Tibial artery (tissue), 4 donors: ENCODE measurements at regions not wholly inside any gene's neighbourhood (a gene's known extent, or its start where the extent isn't known, plus 50 kb on each side); places are given as distances from the start of the nearest gene placed in this dataset.

Experiments
- DNase-seq, 2 donors: peaks; one replicate each; pipeline ENCODE4 v3.0.0-alpha.2; 2019
- H3K27ac ChIP-seq, 2 donors: fragments of 200-600 bp; sonication (generic) in 1 of 2; 1 replicate in 1 of 2; 2 replicates in 1 of 2; pipeline ENCODE4 v1.5.1; 2018 to 2019; ENCODE audit warnings: mild to moderate bottlenecking in 1 of 2
- H3K27me3 ChIP-seq, 2 donors: fragments of 200-600 bp; sonication (generic) in 1 of 2; one replicate each; pipeline versions ENCODE4 v1.5.1 to v1.6.0; 2016 to 2019
- H3K36me3 ChIP-seq, 3 donors: fragments of 200-600 bp; sonication (generic) in 2 of 3; one replicate each; pipeline ENCODE4 v1.5.1; 2016 to 2019; ENCODE audit warnings: mild to moderate bottlenecking in 2 of 3
- H3K4me1 ChIP-seq, 4 donors: fragments of 200-600 bp; sonication (generic) in 2 of 4; 1 replicate in 3 of 4; 2 replicates in 1 of 4; pipeline ENCODE4 v1.5.1; 2016 to 2019
- H3K4me3 ChIP-seq, 2 donors: fragments of 200-600 bp; sonication (generic) in 1 of 2; 1 replicate in 1 of 2; 2 replicates in 1 of 2; pipeline ENCODE4 v1.5.1; 2018 to 2019; ENCODE audit warnings: mild to moderate bottlenecking in 2 of 2
- H3K9me3 ChIP-seq, 3 donors: fragments of 200-600 bp; sonication (generic) in 1 of 3; one replicate each; pipeline ENCODE4 v1.5.1; 2016 to 2019
- CTCF ChIP-seq, 2 experiments: fragments of 200-600 bp in 1 of 2; fragments of 450-650 bp in 1 of 2; IDR thresholded peaks; one replicate each; pipeline ENCODE4 v1.5.1; 2017 to 2019; ENCODE audit warnings: antibody characterized with exemption in 2 of 2, mild to moderate bottlenecking in 1 of 2, moderate library complexity in 1 of 2
- intact Hi-C: fragments of 100-400 bp; cut with DNase I; formaldehyde crosslinking; loops from one replicate; pipeline ENCODE4 v1.15.0; 2023; ENCODE audit warnings: low total_unique reads

- no peak for TF ChIP-seq CTCF (IDR thresholded peaks at IDR 0.05)
- no peaks in the 10 kb centered on the region for H3K4me1 ChIP-seq
- no peak overlapping the region for H3K4me3 ChIP-seq
- DNase-seq, result no peak
- H3K36me3 ChIP-seq, result no peaks in the 10 kb centered on the region
- H3K27ac ChIP-seq, result no peak overlapping the region
- H3K27me3 ChIP-seq, result peaks cover 0 to 2% of the 10 kb centered on the region in 2 donors
- no peaks in the 10 kb centered on the region for H3K9me3 ChIP-seq
- intact Hi-C loops, result no loop called here
Measured at GRCh38 chr15:92288755-92289154, 104.9 kb upstream of the ST8SIA2 start.

GRCh38 chr15:92289733-92290132 lies 103.9 kb upstream of the ST8SIA2 start:
- Histone ChIP-seq H3K9me3 (no peaks in the 10 kb centered on the region), H3K27me3 (peaks cover 0 to 2% of the 10 kb centered on the region in 2 donors), H3K4me3 (no peak overlapping the region), H3K4me1 (no peaks in the 10 kb centered on the region), H3K27ac (no peak overlapping the region), H3K36me3 (no peaks in the 10 kb centered on the region)
- DNase-seq, result no peak
- intact Hi-C loops, result no loop called here
- TF ChIP-seq CTCF (IDR thresholded peaks at IDR 0.05), result no peak

- no peak overlapping the region for H3K27ac ChIP-seq
- intact Hi-C loops, result no loop called here
Measured at GRCh38 chr15:92290359-92290992, 103.2 kb upstream of the ST8SIA2 start.

GRCh38 chr15:92291900-92292299 lies 101.8 kb upstream of the ST8SIA2 start:
- intact Hi-C loops, result no loop called here
- Histone ChIP-seq H3K4me3 (no peak overlapping the region), H3K27ac (no peak overlapping the region), H3K27me3 (peaks cover 0 to 2% of the 10 kb centered on the region in 2 donors), H3K36me3 (no peaks in the 10 kb centered on the region), H3K9me3 (no peaks in the 10 kb centered on the region), H3K4me1 (no peaks in the 10 kb centered on the region)
- DNase-seq, result no peak
- no peak for TF ChIP-seq CTCF (IDR thresholded peaks at IDR 0.05)

More at GRCh38 chr15:92290359-92290992, 103.2 kb upstream of the ST8SIA2 start:
- Histone ChIP-seq H3K27me3 (peaks cover 0 to 2% of the 10 kb centered on the region in 2 donors), H3K36me3 (no peaks in the 10 kb centered on the region), H3K9me3 (no peaks in the 10 kb centered on the region), H3K4me1 (no peaks in the 10 kb centered on the region), H3K4me3 (no peak overlapping the region)
- DNase-seq, result no peak
- no peak for TF ChIP-seq CTCF (IDR thresholded peaks at IDR 0.05)

GRCh38 chr15:92294759-92295158 lies 98.9 kb upstream of the ST8SIA2 start:
- intact Hi-C loops, result no loop called here
- no peaks in the 10 kb centered on the region for H3K4me1 ChIP-seq
- H3K27me3 ChIP-seq, result peaks cover 0 to 2% of the 10 kb centered on the region in 2 donors
- H3K4me3 ChIP-seq, result no peak overlapping the region
- no peak for DNase-seq
- H3K9me3 ChIP-seq, result no peaks in the 10 kb centered on the region
- H3K27ac ChIP-seq, result no peak overlapping the region
- TF ChIP-seq CTCF (IDR thresholded peaks at IDR 0.05), result no peak
- H3K36me3 ChIP-seq, result no peaks in the 10 kb centered on the region
